H1 (cell line): ENCODE measurements at regions not wholly inside any gene's neighbourhood (a gene's known extent, or its start where the extent isn't known, plus 50 kb on each side); places are given as distances from the start of the nearest gene placed in this dataset.

ENCODE experiments used
- CTCF ChIP-seq, 3 experiments: IDR thresholded peaks; 1 replicate in 2 of 3; 2 replicates in 1 of 3; pipeline versions ENCODE4 v1.5.1 to v1.6.1; 2011; ENCODE audit warnings: low read length in 3 of 3, mild to moderate bottlenecking in 3 of 3, inconsistent platforms in 2 of 3, low read depth in 1 of 3, moderate library complexity in 1 of 3; ENCODE audit not compliant: insufficient read depth in 1 of 3; ENCODE audit errors: control extremely low read depth in 1 of 3
- MAX ChIP-seq: IDR thresholded peaks from 2 replicates; pipeline ENCODE4 v1.6.1; 2012; ENCODE audit warnings: inconsistent platforms
- POLR2AphosphoS5 ChIP-seq: IDR thresholded peaks from 2 replicates; pipeline ENCODE4 v1.6.1; 2011; ENCODE audit warnings: low read depth, low read length

GRCh38 chr2:126154256-126154785 lies 501.6 kb upstream of the GYPC start:
- TF ChIP-seq POLR2AphosphoS5 (no peak), CTCF (IDR thresholded peaks at IDR 0.05; ENCODE audit: control extremely low read depth in 1 of 3, insufficient read depth in 1 of 3, low read depth in 1 of 3, low read length in 3 of 3) (no peak), MAX (no peak)
